HepG2 (cell line): ENCODE measurements at regions not wholly inside any gene's neighbourhood (a gene's known extent, or its start where the extent isn't known, plus 50 kb on each side); places are given as distances from the start of the nearest gene placed in this dataset.

Experiments used
- ATF7 ChIP-seq, 2 experiments: fragments of 450-650 bp in 1 of 2; sonication (generic) in 1 of 2; formaldehyde crosslinking in 1 of 2; IDR thresholded peaks; 2 replicates each; pipeline versions ENCODE4 v1.4.0 to v1.6.1; 2016 to 2020; ENCODE audit warnings: antibody characterized with exemption in 1 of 2, mild to moderate bottlenecking in 1 of 2, missing genetic modification reagents in 1 of 2
- FOXJ3 ChIP-seq: sonication (generic); formaldehyde crosslinking; IDR thresholded peaks from 2 replicates; pipeline ENCODE4 v1.4.0; 2020; ENCODE audit warnings: missing genetic modification reagents, mild to moderate bottlenecking, borderline replicate concordance
- POLR2AphosphoS5 ChIP-seq: IDR thresholded peaks from 2 replicates; pipeline ENCODE4 v1.6.1; 2012; ENCODE audit warnings: low read depth, low read length
- ZNF235 ChIP-seq: sonication (generic); formaldehyde crosslinking; IDR thresholded peaks from 2 replicates; pipeline ENCODE4 v1.8.1; 2023; ENCODE audit warnings: mild to moderate bottlenecking, missing genetic modification reagents, borderline replicate concordance
- TF ChIP-seq, protein P1 (sequence below): IDR thresholded peaks from 2 replicates; pipeline ENCODE4 v1.6.1; 2012; ENCODE audit warnings: inconsistent platforms

GRCh38 chr18:22302144-22302543, 115.6 kb downstream of the CTAGE1 start:
- TF ChIP-seq, protein P1, sequence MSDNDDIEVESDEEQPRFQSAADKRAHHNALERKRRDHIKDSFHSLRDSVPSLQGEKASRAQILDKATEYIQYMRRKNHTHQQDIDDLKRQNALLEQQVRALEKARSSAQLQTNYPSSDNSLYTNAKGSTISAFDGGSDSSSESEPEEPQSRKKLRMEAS, result no peak
- no peak for TF ChIP-seq POLR2AphosphoS5
- TF ChIP-seq FOXJ3 (CRISPR knock-in tag), result no peak
- no peak for TF ChIP-seq ATF7 (IDR thresholded peaks at IDR 0.05)
- no peak for TF ChIP-seq ATF7 (CRISPR knock-in tag; IDR thresholded peaks at IDR 0.05)
- TF ChIP-seq ZNF235 (CRISPR knock-in tag), result no peak
